ENCODE measurements at regions not wholly inside any gene's neighbourhood (a gene's known extent, or its start where the extent isn't known, plus 50 kb on each side); places are given as distances from the start of the nearest gene placed in this dataset.

DNA sequence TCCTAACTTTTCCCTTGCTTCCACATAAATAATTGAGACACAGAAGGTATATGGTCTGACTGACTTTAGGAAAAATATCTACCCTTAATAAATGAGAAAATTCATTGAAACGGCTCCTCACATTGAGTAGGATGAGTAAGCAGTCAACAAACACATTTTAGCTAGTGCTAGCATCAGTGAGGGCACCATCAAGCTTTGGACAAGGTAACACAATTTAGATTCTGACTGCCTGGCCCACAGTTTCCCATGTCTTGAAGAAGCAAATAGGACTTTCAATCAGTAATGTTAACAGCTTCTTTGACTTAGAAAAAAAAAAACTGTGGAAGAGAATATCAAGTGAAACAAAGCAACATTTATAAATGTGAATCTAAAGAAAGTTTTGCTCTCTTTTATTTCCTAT is 70.1 kb upstream of the MBNL1 start:
- H3K36me3 ChIP-seq (ENCODE audit: control insufficient read depth in 1 of 2, insufficient read depth in 2 of 2, low read length in 2 of 2): no peaks in the 10 kb centered on the region
- WGBS (ENCODE audit: extremely low coverage, insufficient coverage, insufficient read length): no CpG with 5 or more reads among the region's 1 CpG
- no peak overlapping the region for H3K23ac ChIP-seq (ENCODE audit: low read length)
- H3K9me3 ChIP-seq (ENCODE audit: insufficient read depth, low read depth, low read length): no peaks in the 10 kb centered on the region
- H2BK12ac ChIP-seq (ENCODE audit: low read length): no peak overlapping the region
- H3K14ac ChIP-seq (ENCODE audit: low read length): no peak overlapping the region
- no peak overlapping the region for H2AFZ ChIP-seq (ENCODE audit: insufficient read depth, low read length, poor library complexity)
- H3K9ac ChIP-seq (ENCODE audit: low read length): no peak overlapping the region
- H3K79me2 ChIP-seq (ENCODE audit: control insufficient read depth, insufficient read depth, low read length, poor library complexity): no peaks in the 10 kb centered on the region
- no peak overlapping the region for H3K18ac ChIP-seq (ENCODE audit: low read length)
- H3K79me1 ChIP-seq (ENCODE audit: low read length): no peaks in the 10 kb centered on the region
- no peaks in the 10 kb centered on the region for H3K4me1 ChIP-seq (ENCODE audit: control insufficient read depth in 1 of 2, insufficient read depth in 2 of 2, low read length in 2 of 2)
- H2BK5ac ChIP-seq (ENCODE audit: low read depth, low read length, poor library complexity): no peak overlapping the region
- H3K4me3 ChIP-seq (ENCODE audit: low read depth, low read length): no peak overlapping the region
- no peak overlapping the region for H4K91ac ChIP-seq (ENCODE audit: low read depth, low read length)
- no peak overlapping the region for H4K8ac ChIP-seq (ENCODE audit: low read depth, low read length)
- no peak overlapping the region for H2BK120ac ChIP-seq (ENCODE audit: insufficient read depth, low read length, poor library complexity)
- no peaks in the 10 kb centered on the region for H3K27me3 ChIP-seq (ENCODE audit: insufficient read depth, low read length)
- no peak overlapping the region for H2AK5ac ChIP-seq (ENCODE audit: low read length)
- no peak overlapping the region for H3K27ac ChIP-seq (ENCODE audit: low read depth, low read length)
- H3K4ac ChIP-seq (ENCODE audit: low read depth, low read length): no peak overlapping the region
- no peak overlapping the region for H3K4me2 ChIP-seq (ENCODE audit: low read length)
- DNase-seq: no peak
- no peak overlapping the region for H4K12ac ChIP-seq (ENCODE audit: low read depth, low read length)

DNA sequence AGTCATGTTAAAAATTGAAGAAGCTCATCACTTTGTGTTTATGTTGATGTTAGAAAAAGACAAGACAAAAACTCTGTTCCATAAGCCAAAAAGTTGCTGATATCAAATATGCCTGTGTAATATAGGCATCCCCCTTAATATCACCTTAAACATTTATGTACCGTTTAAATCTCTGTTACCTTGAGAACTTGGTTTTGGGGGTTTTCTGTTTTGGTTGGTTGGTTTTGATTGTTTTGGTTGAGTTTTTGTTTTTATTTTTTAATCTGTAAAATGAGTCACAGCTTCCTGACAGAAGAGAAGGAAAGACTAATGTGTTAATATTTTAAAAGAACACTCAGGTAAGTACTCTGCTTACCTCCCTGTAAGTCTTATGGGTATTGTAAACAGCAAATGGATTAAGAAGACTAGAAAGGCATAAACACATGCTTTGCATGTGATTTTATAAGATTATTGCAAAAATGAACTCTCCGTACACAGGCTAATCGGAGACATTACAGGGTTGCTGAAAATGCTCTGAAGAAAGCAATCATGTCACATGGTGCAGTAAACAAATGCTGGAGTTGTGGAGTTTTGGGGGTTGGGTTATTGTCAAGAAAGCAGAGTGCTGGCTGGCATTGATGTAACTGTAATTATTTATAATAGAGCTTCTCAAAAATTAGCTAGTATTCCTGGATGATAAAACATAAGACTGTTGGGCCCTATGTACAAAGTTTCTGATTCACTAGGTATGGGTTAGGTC is 69.5 kb upstream of the MBNL1 start:
- no peak overlapping the region for H2BK5ac ChIP-seq (ENCODE audit: low read depth, low read length, poor library complexity)
- no peaks in the 10 kb centered on the region for H3K27me3 ChIP-seq (ENCODE audit: insufficient read depth, low read length)
- H3K27ac ChIP-seq (ENCODE audit: low read depth, low read length): no peak overlapping the region
- H3K4me2 ChIP-seq (ENCODE audit: low read length): no peak overlapping the region
- no CpG with 5 or more reads among the region's 3 CpGs for WGBS (ENCODE audit: extremely low coverage, insufficient coverage, insufficient read length)
- H2AFZ ChIP-seq (ENCODE audit: insufficient read depth, low read length, poor library complexity): no peak overlapping the region
- H3K14ac ChIP-seq (ENCODE audit: low read length): no peak overlapping the region
- no peak overlapping the region for H3K9ac ChIP-seq (ENCODE audit: low read length)
- no peak overlapping the region for H2BK12ac ChIP-seq (ENCODE audit: low read length)
- H3K4me1 ChIP-seq (ENCODE audit: control insufficient read depth in 1 of 2, insufficient read depth in 2 of 2, low read length in 2 of 2): no peaks in the 10 kb centered on the region
- no peak overlapping the region for H2BK120ac ChIP-seq (ENCODE audit: insufficient read depth, low read length, poor library complexity)
- no peak overlapping the region for H3K23ac ChIP-seq (ENCODE audit: low read length)
- H4K12ac ChIP-seq (ENCODE audit: low read depth, low read length): no peak overlapping the region
- no peak overlapping the region for H3K4ac ChIP-seq (ENCODE audit: low read depth, low read length)
- H3K9me3 ChIP-seq (ENCODE audit: insufficient read depth, low read depth, low read length): no peaks in the 10 kb centered on the region
- H3K4me3 ChIP-seq (ENCODE audit: low read depth, low read length): no peak overlapping the region
- no peak overlapping the region for H3K18ac ChIP-seq (ENCODE audit: low read length)
- H2AK5ac ChIP-seq (ENCODE audit: low read length): no peak overlapping the region
- no peaks in the 10 kb centered on the region for H3K79me2 ChIP-seq (ENCODE audit: control insufficient read depth, insufficient read depth, low read length, poor library complexity)
- no peak overlapping the region for H4K8ac ChIP-seq (ENCODE audit: low read depth, low read length)
- no peaks in the 10 kb centered on the region for H3K79me1 ChIP-seq (ENCODE audit: low read length)
- DNase-seq: no peak
- H4K91ac ChIP-seq (ENCODE audit: low read depth, low read length): no peak overlapping the region
- H3K36me3 ChIP-seq (ENCODE audit: control insufficient read depth in 1 of 2, insufficient read depth in 2 of 2, low read length in 2 of 2): no peaks in the 10 kb centered on the region

DNA sequence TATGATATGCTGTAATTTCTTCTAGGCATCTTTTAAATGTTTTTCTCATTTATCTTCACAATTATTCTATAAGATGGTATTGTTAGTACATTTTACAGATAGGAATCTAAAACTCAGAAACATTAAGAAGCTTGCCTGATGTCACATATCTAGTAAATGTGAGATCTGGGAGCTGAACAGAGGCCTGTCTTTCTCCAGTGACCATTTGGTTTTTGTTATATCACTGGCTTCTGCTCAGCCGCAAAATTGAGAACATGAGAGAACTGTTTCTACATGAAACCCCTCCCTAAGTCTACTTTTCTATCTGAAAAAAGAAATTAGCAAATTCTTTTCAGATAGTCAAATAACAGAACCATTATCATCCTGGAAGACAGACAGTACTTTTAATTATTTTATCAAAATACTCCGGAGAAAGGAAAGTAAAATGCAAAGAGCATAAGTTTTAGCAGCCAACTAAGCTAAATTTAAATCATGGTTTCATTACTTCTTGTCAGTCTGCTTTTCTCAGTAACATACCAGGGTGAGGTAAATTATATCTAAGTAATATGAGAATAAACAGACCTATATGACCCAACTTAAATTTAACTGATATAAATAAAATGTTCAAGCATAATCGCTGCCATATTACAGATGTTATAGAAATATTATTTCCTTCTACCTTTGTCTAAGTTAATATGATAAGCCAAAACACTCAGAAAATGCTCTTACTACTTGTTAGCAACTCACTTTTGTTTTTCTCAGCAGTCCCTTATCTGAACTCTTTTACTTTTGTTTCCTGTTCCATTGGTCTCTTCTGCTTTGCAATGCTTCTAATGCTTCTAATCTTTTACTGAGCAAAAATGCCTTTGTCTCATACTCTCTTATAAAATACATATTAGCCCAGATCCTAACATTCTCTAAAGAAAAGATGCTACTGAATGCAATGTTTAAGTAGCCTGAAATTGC is 68.0 kb upstream of the MBNL1 start:
- H3K4me1 ChIP-seq (ENCODE audit: control insufficient read depth in 1 of 2, insufficient read depth in 2 of 2, low read length in 2 of 2): no peaks in the 10 kb centered on the region
- no peaks in the 10 kb centered on the region for H3K9me3 ChIP-seq (ENCODE audit: insufficient read depth, low read depth, low read length)
- no peak overlapping the region for H3K9ac ChIP-seq (ENCODE audit: low read length)
- no peaks in the 10 kb centered on the region for H3K36me3 ChIP-seq (ENCODE audit: control insufficient read depth in 1 of 2, insufficient read depth in 2 of 2, low read length in 2 of 2)
- no peaks in the 10 kb centered on the region for H3K79me2 ChIP-seq (ENCODE audit: control insufficient read depth, insufficient read depth, low read length, poor library complexity)
- H2AK5ac ChIP-seq (ENCODE audit: low read length): no peak overlapping the region
- H3K23ac ChIP-seq (ENCODE audit: low read length): no peak overlapping the region
- H2BK5ac ChIP-seq (ENCODE audit: low read depth, low read length, poor library complexity): no peak overlapping the region
- H3K27me3 ChIP-seq (ENCODE audit: insufficient read depth, low read length): no peaks in the 10 kb centered on the region
- DNase-seq: no peak
- no peak overlapping the region for H2AFZ ChIP-seq (ENCODE audit: insufficient read depth, low read length, poor library complexity)
- no peak overlapping the region for H4K91ac ChIP-seq (ENCODE audit: low read depth, low read length)
- no peaks in the 10 kb centered on the region for H3K79me1 ChIP-seq (ENCODE audit: low read length)
- no peak overlapping the region for H3K27ac ChIP-seq (ENCODE audit: low read depth, low read length)
- H2BK120ac ChIP-seq (ENCODE audit: insufficient read depth, low read length, poor library complexity): no peak overlapping the region
- H3K18ac ChIP-seq (ENCODE audit: low read length): no peak overlapping the region
- no peak overlapping the region for H3K4me2 ChIP-seq (ENCODE audit: low read length)
- H4K12ac ChIP-seq (ENCODE audit: low read depth, low read length): no peak overlapping the region
- H3K4me3 ChIP-seq (ENCODE audit: low read depth, low read length): no peak overlapping the region
- no CpG with 5 or more reads among the region's 3 CpGs for WGBS (ENCODE audit: extremely low coverage, insufficient coverage, insufficient read length)
- no peak overlapping the region for H3K14ac ChIP-seq (ENCODE audit: low read length)
- H4K8ac ChIP-seq (ENCODE audit: low read depth, low read length): no peak overlapping the region
- no peak overlapping the region for H2BK12ac ChIP-seq (ENCODE audit: low read length)
- no peak overlapping the region for H3K4ac ChIP-seq (ENCODE audit: low read depth, low read length)

DNA sequence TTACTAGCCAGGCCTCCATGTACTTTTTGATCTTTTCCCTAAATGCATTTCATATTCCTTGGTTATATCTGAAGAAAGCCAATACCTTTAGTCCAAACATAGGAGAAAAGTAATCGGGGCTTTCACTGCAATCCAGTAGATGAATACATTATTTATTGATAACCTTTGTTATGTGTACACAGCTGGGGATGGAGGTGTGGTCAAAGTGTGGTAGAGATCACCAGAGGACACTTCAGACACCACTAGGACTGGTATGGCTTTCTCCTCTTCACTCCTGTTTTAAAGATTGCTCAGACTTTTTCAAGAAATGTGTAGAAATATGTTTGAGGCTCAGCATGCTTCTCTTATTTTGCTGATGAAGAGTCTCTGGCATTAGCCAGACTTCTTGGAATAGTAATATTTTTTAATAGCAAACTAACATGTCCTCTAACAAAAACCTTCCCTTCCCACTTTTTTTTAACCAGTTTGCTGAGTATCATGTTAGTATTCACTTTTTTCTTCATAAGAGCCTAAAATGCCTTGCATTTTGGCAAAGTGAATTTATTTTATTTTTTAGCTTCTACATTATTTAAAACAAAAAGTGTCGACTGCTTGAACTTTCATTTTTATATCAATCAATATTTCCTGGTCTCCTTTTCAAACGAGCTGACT is 65.6 kb upstream of the MBNL1 start:
- no peaks in the 10 kb centered on the region for H3K4me1 ChIP-seq (ENCODE audit: control insufficient read depth in 1 of 2, insufficient read depth in 2 of 2, low read length in 2 of 2)
- H3K9ac ChIP-seq (ENCODE audit: low read length): no peak overlapping the region
- no peak overlapping the region for H3K23ac ChIP-seq (ENCODE audit: low read length)
- H3K79me2 ChIP-seq (ENCODE audit: control insufficient read depth, insufficient read depth, low read length, poor library complexity): no peaks in the 10 kb centered on the region
- H3K36me3 ChIP-seq (ENCODE audit: control insufficient read depth in 1 of 2, insufficient read depth in 2 of 2, low read length in 2 of 2): no peaks in the 10 kb centered on the region
- no peak overlapping the region for H2BK120ac ChIP-seq (ENCODE audit: insufficient read depth, low read length, poor library complexity)
- no peak overlapping the region for H4K91ac ChIP-seq (ENCODE audit: low read depth, low read length)
- H2BK5ac ChIP-seq (ENCODE audit: low read depth, low read length, poor library complexity): no peak overlapping the region
- H2AK5ac ChIP-seq (ENCODE audit: low read length): no peak overlapping the region
- no CpG with 5 or more reads among the region's 3 CpGs for WGBS (ENCODE audit: extremely low coverage, insufficient coverage, insufficient read length)
- H3K27ac ChIP-seq (ENCODE audit: low read depth, low read length): no peak overlapping the region
- no peak overlapping the region for H2BK12ac ChIP-seq (ENCODE audit: low read length)
- H4K8ac ChIP-seq (ENCODE audit: low read depth, low read length): no peak overlapping the region
- no peak overlapping the region for H3K14ac ChIP-seq (ENCODE audit: low read length)
- H4K12ac ChIP-seq (ENCODE audit: low read depth, low read length): no peak overlapping the region
- H3K4ac ChIP-seq (ENCODE audit: low read depth, low read length): no peak overlapping the region
- H2AFZ ChIP-seq (ENCODE audit: insufficient read depth, low read length, poor library complexity): no peak overlapping the region
- H3K9me3 ChIP-seq (ENCODE audit: insufficient read depth, low read depth, low read length): no peaks in the 10 kb centered on the region
- no peaks in the 10 kb centered on the region for H3K27me3 ChIP-seq (ENCODE audit: insufficient read depth, low read length)
- no peak overlapping the region for H3K4me3 ChIP-seq (ENCODE audit: low read depth, low read length)
- H3K4me2 ChIP-seq (ENCODE audit: low read length): no peak overlapping the region
- no peaks in the 10 kb centered on the region for H3K79me1 ChIP-seq (ENCODE audit: low read length)
- no peak overlapping the region for H3K18ac ChIP-seq (ENCODE audit: low read length)
- DNase-seq: no peak

Data from trophoblast cell (in vitro differentiated cells and primary cell).